GM12872 (cell line): ENCODE measurements at regions not wholly inside any gene's neighbourhood (a gene's known extent, or its start where the extent isn't known, plus 50 kb on each side); places are given as distances from the start of the nearest gene placed in this dataset.

Source experiments
- CTCF ChIP-seq: IDR thresholded peaks from 3 replicates; pipeline ENCODE4 v1.5.1; 2011; ENCODE audit warnings: low read depth, mild to moderate bottlenecking, low read length, moderate library complexity; ENCODE audit not compliant: insufficient read depth

GRCh38 chr14:71301611-71302010 is 394.4 kb downstream of the PCNX1 start:
- TF ChIP-seq CTCF, result no peak

GRCh38 chr14:71304690-71305089 is 397.4 kb downstream of the PCNX1 start:
- TF ChIP-seq CTCF, result no peak

GRCh38 chr14:71308671-71309070 is 401.4 kb downstream of the PCNX1 start:
- TF ChIP-seq CTCF, result no peak

GRCh38 chr14:71309756-71310155 is 402.5 kb downstream of the PCNX1 start:
- TF ChIP-seq CTCF, result no peak

- TF ChIP-seq CTCF, result no peak
Measured at GRCh38 chr14:71311061-71311460, 403.8 kb downstream of the PCNX1 start.

GRCh38 chr14:71314717-71315116 is 407.5 kb downstream of the PCNX1 start:
- TF ChIP-seq CTCF, result peak; percentile 18; the same call in 1 of the 3 replicates

- TF ChIP-seq CTCF, result no peak
Measured at GRCh38 chr14:71317385-71318096, 410.3 kb downstream of the PCNX1 start.
